C4-2B (cell line): ENCODE measurements at regions not wholly inside any gene's neighbourhood (a gene's known extent, or its start where the extent isn't known, plus 50 kb on each side); places are given as distances from the start of the nearest gene placed in this dataset.

ENCODE experiments used
- ZFX ChIP-seq: fragments of 450-650 bp; IDR thresholded peaks from 2 replicates; pipeline ENCODE4 v1.6.1; 2017
- TF ChIP-seq, protein P1 (sequence below): fragments of 450-650 bp; conservative IDR thresholded peaks from 2 replicates; pipeline ENCODE4 v1.5.1; 2017; ENCODE audit warnings: mild to moderate bottlenecking

DNA sequence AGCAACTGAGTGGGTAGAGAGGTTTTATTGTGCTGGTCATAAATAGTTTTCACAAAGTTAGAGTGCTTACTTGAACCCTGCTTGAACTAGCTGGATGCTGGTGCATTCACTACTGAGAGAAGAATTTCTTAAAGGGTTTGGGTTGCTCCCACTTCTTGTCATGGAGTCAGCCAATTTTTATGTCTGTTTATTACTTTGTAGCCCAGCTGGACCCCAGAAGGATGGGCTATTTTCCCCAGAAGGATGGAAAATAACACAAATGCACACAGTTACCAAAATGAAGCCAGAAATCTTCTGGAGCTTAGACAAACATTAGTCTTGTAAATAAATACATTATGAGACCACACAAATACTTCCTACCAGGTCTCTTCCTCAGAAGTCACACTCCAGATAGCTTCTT lies 480.8 kb upstream of the TNC start:
- TF ChIP-seq, protein P1, sequence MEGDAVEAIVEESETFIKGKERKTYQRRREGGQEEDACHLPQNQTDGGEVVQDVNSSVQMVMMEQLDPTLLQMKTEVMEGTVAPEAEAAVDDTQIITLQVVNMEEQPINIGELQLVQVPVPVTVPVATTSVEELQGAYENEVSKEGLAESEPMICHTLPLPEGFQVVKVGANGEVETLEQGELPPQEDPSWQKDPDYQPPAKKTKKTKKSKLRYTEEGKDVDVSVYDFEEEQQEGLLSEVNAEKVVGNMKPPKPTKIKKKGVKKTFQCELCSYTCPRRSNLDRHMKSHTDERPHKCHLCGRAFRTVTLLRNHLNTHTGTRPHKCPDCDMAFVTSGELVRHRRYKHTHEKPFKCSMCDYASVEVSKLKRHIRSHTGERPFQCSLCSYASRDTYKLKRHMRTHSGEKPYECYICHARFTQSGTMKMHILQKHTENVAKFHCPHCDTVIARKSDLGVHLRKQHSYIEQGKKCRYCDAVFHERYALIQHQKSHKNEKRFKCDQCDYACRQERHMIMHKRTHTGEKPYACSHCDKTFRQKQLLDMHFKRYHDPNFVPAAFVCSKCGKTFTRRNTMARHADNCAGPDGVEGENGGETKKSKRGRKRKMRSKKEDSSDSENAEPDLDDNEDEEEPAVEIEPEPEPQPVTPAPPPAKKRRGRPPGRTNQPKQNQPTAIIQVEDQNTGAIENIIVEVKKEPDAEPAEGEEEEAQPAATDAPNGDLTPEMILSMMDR: no peak
- no peak for TF ChIP-seq ZFX
